ENCODE measurements at regions not wholly inside any gene's neighbourhood (a gene's known extent, or its start where the extent isn't known, plus 50 kb on each side); places are given as distances from the start of the nearest gene placed in this dataset.
A peak's percentile ranks its signal among the peaks of the same experiment; 100 is the strongest.
"Not testable (repeated sequence)": the region's sequence is repeated elsewhere in the genome, so short reads cannot be mapped to it uniquely, and the experiment has no call there.

- DNase-seq (ENCODE audit: low spot score), result no peak
Observed at GRCh38 chr1:222065234-222065633, 323.3 kb upstream of the DUSP10 start.

DNA sequence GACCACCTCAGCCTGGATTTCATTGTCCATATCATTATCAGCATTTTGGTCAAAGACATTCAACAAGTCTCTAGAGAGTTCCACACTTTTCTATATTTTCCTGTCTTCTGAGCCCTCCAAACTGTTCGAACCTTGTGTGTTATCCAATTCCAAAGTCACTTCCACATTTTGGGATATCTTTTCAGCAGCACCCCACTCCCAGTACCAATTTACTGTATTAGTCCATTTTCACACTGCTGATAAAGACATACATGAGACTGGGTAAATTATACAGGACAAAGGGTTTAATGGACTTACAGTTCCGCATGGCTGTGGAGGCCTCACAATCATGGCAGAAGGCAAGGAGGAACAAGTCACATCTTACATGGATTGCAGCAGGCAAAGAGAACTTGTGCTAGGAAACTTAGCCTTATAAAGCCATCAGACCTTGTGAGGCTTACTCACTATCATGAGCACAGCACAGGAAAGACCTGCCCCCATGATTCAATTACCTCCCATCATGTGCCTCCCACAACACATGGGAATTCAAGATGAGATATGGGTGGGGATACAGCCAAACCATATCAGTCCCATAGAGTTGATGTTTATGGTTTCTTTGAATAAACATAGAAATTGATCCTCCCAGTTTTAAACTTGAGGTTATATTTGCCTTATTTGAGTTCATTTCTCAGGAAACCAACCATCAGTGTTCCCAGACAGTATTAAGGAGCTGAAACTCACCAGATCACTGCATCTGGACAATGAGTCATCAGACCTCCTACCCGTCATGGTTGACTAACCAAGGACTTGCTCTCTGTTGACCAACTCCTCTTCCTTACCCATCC is 322.7 kb upstream of the DUSP10 start:
- DNase-seq (ENCODE audit: low spot score), result no peak

- no peak for DNase-seq (ENCODE audit: low spot score)
Observed at GRCh38 chr1:222062640-222063039, 320.8 kb upstream of the DUSP10 start.

DNA sequence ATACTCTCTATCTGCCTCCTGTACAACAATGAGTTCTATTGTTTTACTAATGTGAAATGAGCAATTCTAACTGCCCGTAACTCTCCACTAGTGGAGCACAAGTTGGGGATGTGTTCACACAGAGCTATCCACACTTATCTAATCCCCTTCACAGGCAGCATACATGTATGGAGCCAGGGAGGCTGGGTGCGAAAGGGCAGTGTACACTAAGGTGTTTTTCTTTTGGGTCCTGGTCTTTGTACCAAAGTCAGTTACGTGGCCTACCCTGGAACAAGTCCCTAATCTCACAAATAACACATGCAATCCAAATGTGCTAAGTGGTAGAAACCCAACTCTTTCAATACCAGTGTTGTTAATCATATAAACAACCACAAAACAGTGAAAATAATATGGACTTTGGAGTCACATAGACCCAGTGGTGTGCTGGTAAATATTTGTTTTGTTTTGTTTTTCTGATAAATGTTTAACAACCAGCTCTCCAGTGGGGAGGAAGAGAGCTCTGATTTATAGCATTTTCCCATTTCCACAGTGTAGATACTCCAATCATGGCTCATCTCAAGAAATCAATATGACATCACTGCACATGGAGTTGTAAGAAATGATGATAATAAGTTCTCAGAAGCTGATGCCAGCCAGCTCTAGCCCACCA is 319.9 kb upstream of the DUSP10 start:
- no peak for DNase-seq (ENCODE audit: low spot score)

DNA sequence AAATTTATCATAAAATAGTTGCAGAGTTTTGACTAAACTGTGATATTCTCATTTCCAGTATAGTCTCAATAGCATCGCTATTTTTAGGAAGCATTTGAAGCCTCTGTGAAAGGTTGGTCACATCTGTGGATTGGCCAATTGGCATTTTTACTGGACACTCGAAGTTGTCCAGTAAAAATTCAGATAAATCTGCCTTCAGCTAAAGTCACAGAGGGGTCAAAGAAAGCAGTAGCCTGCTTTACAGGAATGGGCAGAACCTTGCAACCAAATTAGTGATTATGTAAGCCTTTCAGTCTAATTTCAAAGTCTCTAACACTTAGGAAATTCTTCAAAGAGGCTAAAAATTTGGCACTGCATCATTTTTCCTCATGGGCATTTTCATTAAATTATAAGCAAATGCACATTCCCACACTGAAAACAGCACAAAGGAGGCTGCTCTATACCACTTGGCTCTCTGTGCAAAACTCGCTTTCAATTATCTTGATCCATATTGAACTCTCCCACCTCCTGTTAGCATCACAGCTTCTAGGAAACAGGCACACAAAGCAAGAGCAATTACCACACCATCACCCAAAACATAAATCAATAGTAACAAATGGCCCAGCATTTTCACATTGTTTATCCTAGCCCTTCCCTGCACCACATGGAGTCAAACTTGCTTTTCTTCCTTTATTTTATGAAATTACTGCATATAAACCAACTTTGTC is 318.5 kb upstream of the DUSP10 start:
- no peak for DNase-seq (ENCODE audit: low spot score)

DNA sequence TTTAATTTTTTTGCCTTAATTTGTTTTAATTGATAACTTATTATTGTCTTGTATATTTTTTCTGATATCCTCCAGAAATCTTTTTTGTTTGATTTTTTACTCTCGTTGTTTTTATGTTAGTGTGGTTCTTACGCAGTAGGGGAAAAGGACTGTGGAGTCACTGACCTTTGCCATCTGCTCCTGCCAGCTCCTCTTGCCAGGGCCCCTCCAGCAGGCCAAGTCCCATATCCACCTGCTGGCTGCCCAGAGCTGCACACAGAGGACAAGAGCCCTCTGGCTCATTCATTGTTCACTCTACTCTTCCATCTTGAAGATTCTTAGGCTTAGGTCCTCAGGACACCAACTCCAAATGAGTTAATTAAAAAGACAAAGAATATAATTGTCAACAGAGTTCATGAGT is 316.4 kb upstream of the DUSP10 start:
- DNase-seq (ENCODE audit: low spot score), result no peak

DNA sequence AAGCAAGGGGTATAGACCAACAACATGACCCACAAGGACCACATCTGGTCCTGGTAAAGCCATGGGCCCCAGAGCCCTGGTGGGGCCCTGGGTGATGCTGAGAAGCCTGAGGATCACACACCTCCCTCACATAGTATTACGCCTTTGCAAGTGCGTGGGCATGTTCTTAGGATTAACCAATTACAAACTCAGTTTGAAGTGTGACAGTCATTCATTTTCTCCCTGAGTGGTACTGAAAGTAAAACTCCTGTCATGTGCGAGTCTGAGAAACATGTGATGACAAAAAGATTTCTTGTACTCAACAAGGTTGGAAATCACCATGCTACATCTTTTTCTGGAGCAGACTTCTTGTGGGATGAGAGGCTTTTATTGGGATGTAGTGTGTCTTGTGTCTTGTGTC is 315.3 kb upstream of the DUSP10 start:
- no peak for DNase-seq (ENCODE audit: low spot score)

- no peak for DNase-seq (ENCODE audit: low spot score)
Observed at GRCh38 chr1:222054416-222054815, 312.5 kb upstream of the DUSP10 start.

DNA sequence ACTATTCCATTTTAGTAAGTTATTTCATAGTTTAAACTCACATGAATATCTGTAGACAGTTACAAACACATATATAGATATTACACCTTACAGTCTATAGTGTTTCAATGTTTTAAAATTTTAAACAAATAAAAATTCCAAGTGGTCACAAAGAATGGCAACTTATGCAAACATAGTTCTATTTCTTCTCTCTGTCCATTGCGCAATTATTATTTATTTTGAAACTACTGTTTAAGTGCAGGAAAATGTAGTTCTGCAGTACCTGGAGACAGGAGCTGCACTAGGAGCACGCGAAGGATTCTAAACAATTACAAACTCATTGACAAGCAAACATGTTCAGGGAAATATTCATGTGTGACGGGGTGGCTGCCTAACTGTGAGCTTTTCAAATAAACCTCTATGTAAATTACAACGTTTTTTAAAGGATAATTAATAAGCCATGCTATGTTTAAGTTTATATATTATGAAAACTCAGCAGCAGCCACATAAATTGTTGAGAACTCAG is 312.0 kb upstream of the DUSP10 start:
- DNase-seq (ENCODE audit: low spot score), result no peak

DNA sequence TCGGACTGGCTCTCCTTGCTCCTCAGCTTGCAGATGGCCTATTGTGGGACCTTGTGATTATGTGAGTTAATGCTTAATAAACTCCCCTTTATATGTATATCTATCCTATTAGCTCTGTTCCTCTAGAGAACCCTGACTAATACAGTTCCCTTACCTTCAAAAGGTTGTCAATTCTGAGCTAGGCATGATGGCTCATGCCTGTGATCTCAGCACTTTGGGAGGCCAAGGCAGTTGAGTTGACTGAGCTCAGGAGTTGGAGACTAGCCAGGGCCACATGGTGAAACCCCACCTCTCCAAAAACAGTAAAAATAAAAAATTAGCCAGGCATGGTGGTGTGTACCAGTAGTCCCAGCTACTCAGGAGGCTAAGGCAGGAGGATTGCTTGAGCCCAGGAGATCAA is 309.4 kb upstream of the DUSP10 start:
- DNase-seq (ENCODE audit: low spot score), result not testable (repeated sequence)

DNA sequence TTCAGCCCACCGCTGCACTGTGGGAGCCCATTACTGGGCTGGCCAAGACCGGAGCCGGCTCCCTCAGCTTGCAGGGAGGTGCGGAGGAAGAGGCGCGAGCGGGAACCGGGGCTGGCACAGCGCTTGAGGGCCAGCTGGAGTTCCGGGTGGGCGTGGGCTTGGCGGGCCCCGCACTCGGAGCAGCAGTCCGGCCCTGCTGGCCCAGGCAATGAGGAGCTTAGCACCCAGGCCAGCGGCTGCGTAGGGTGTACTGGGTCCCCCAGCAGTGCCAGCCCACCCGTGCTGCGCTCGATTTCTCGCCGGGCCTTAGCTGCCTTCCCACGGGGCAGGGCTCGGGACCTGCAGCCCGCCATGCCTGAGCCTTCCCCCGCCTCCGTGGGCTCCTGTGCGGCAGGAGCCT is 307.8 kb upstream of the DUSP10 start:
- DNase-seq (ENCODE audit: low spot score), result not testable (repeated sequence)

DNA sequence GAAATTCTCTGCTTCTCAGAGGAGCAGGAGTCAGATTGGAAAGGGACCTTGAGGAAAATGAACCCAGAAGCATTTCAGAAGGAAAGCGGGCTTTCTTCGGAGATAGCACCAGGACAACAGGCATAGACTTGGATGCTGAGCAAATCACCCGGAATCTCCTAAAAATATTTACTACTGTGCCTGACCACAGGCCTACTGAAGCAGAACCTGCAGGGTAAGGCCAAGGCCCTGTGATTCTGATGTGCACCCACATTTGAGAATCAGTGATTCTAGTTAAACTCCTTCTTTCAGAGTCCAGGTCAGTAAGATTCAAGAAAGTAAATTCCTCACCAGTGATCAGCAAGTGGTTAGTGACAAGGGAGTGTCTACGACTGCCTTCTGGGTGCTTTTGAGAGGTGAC is 307.3 kb upstream of the DUSP10 start:
- no peak for DNase-seq (ENCODE audit: low spot score)

- DNase-seq (ENCODE audit: low spot score), result peak; percentile 3
Observed at GRCh38 chr1:222048094-222048595, 306.3 kb upstream of the DUSP10 start.

DNA sequence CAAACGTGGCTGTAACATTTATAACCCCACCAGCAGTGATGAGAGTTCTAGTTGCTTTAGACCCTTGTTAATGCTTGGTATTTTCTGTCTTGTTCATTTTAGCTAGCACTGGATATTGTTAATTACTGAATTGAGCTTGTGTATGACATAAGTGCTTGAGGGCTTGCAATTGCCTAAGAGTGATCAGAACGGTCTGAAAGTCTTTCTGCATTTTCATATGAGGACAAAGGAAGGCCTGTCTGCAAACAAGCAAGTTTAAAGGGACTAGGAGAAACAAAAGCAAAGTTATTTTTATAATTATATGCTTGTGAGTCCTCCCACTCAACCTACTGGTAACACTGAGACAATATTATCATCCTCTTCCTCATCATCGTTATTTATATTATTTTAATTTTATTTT is 305.5 kb upstream of the DUSP10 start:
- no peak for DNase-seq (ENCODE audit: low spot score)

- no peak for DNase-seq (ENCODE audit: low spot score)
Observed at GRCh38 chr1:222046684-222047263, 304.9 kb upstream of the DUSP10 start.

- DNase-seq (ENCODE audit: low spot score), result no peak
Observed at GRCh38 chr1:222045786-222046185, 303.9 kb upstream of the DUSP10 start.

DNA sequence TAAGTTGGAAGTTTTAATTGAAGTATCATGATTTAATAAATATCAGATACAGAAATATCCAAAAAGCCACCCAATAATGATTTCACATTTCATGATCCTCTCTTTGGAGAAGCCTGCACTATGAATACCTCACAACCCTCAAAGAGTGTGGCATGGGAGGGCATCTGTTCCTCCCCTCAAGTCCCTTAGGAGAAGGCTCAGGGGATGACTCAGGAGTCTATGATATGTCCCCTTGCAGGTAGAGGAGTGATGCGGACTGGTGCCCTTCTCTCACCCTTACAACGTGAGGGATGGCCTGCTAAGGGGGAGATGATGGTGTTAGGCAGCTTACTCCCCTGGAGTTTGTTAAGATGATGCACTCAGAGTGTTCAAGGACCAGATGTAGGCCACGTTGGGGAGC is 303.3 kb upstream of the DUSP10 start:
- no peak for DNase-seq (ENCODE audit: low spot score)

DNA sequence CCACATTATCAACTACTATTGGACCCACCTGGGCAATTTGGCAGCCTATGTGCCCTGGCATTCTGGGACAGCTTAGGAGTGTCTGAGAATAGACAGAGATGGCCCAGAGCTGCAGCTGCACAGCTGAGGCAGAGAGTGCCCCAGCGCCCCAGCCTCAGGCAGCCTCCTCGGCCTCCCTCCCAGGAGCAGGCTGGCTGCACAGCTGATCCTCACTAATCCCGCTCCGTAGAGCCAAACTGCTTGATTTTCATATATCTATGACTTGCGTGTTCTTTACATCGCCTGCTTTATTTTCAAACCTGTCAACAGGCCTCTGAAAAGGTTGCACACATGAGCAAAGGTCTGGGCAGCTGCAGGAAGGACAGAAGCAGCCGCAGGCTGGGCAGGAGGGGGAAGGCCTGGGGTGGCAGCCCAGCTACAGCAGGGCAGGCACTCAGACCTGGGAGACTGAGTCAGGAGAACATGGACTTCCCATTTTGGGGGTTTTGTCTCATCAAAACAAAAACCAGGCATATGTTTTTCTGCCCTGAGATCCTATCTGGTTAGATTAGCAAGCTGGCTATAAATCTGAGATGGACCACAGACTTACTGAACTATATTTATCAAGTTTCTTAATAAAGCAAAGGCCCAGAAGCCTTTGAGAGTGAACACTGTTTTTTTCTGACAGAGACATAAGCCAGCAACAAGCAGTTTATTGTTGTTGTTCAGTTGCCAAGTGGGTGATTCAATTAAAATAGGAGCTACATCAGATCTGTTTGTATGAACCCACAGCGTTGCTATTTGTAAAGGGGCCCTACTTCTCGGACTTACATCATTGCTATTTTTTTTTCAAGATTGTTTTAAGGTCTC is 301.8 kb upstream of the DUSP10 start:
- no peak for DNase-seq (ENCODE audit: low spot score)

GRCh38 chr1:222042120-222042519 is 300.2 kb upstream of the DUSP10 start:
- no peak for DNase-seq (ENCODE audit: low spot score)

- no peak for DNase-seq (ENCODE audit: low spot score)
Observed at GRCh38 chr1:222040955-222041354, 299.1 kb upstream of the DUSP10 start.

- no peak for DNase-seq (ENCODE audit: low spot score)
Observed at GRCh38 chr1:222040121-222040805, 298.4 kb upstream of the DUSP10 start.
